ENCODE measurements at regions not wholly inside any gene's neighbourhood (a gene's known extent, or its start where the extent isn't known, plus 50 kb on each side); places are given as distances from the start of the nearest gene placed in this dataset.

GRCh38 chr6:139871165-139871710 lies 496.8 kb upstream of the CITED2 start:
- TF ChIP-seq CTCF (IDR thresholded peaks at IDR 0.05) (no peak), POLR2A (IDR thresholded peaks at IDR 0.05) (no peak)
